Breast epithelium (tissue), 4 donors: ENCODE measurements at regions not wholly inside any gene's neighbourhood (a gene's known extent, or its start where the extent isn't known, plus 50 kb on each side); places are given as distances from the start of the nearest gene placed in this dataset.

Experiments used
- DNase-seq, 2 donors: peaks; one replicate each; pipeline ENCODE4 v3.0.0-alpha.2; 2019; ENCODE audit warnings: low spot score in 2 of 2
- H3K27ac ChIP-seq, 2 donors: fragments of 200-600 bp; sonication (generic) in 1 of 2; one replicate each; pipeline ENCODE4 v1.5.1; 2016 to 2019; ENCODE audit warnings: mild to moderate bottlenecking in 1 of 2
- H3K27me3 ChIP-seq, 2 donors: fragments of 200-600 bp; sonication (generic) in 1 of 2; one replicate each; pipeline versions ENCODE4 v1.5.1 to v1.6.0; 2017 to 2019; ENCODE audit warnings: control low read depth in 1 of 2, mild to moderate bottlenecking in 1 of 2
- H3K36me3 ChIP-seq: fragments of 200-600 bp; one replicate; pipeline ENCODE4 v1.5.1; 2019
- H3K4me1 ChIP-seq, 2 donors: fragments of 200-600 bp; sonication (generic); one replicate each; pipeline ENCODE4 v1.5.1; 2016 to 2019; ENCODE audit warnings: control low read depth in 1 of 2
- H3K4me3 ChIP-seq, 3 donors: fragments of 200-600 bp; sonication (generic); 1 replicate in 2 of 3; 2 replicates in 1 of 3; pipeline ENCODE4 v1.5.1; 2016 to 2019; ENCODE audit warnings: mild to moderate bottlenecking in 3 of 3, moderate library complexity in 2 of 3
- H3K9me3 ChIP-seq, 2 donors: fragments of 200-600 bp; sonication (generic) in 1 of 2; one replicate each; pipeline ENCODE4 v1.5.1; 2016 to 2019; ENCODE audit warnings: control low read depth in 1 of 2
- CTCF ChIP-seq, 3 donors: fragments of 450-650 bp; IDR thresholded peaks; one replicate each; pipeline ENCODE4 v1.5.1; 2016 to 2017; ENCODE audit warnings: antibody characterized with exemption in 3 of 3, mild to moderate bottlenecking in 3 of 3, moderate library complexity in 3 of 3
- POLR2A ChIP-seq: fragments of 450-650 bp; IDR thresholded peaks from one replicate; pipeline ENCODE4 v1.6.1; 2016; ENCODE audit warnings: antibody characterized with exemption, mild to moderate bottlenecking, moderate library complexity
- POLR2AphosphoS5 ChIP-seq, 3 donors: sonication (generic); formaldehyde crosslinking; IDR thresholded peaks; one replicate each; pipeline ENCODE4 v1.6.1; 2017; ENCODE audit warnings: antibody characterized with exemption in 3 of 3
- intact Hi-C: fragments of 100-400 bp; cut with DNase I; formaldehyde crosslinking; loops from one replicate; pipeline ENCODE4 v1.15.1; 2023; ENCODE audit warnings: low total_unique reads

GRCh38 chr15:91535856-91536500 is 317.5 kb upstream of the SLCO3A1 start:
- Histone ChIP-seq H3K4me3 (no peak overlapping the region), H3K27me3 (no peaks in the 10 kb centered on the region), H3K4me1 (no peaks in the 10 kb centered on the region), H3K27ac (no peak overlapping the region), H3K9me3 (no peaks in the 10 kb centered on the region), H3K36me3 (no peaks in the 10 kb centered on the region)
- DNase-seq: no peak
- intact Hi-C loops: no loop called here
- TF ChIP-seq POLR2AphosphoS5 (IDR thresholded peaks at IDR 0.05): no peak
- no peak for TF ChIP-seq POLR2A
- no peak for TF ChIP-seq CTCF (IDR thresholded peaks at IDR 0.05)

GRCh38 chr15:91537856-91538255 is 315.7 kb upstream of the SLCO3A1 start:
- intact Hi-C loops: no loop called here
- Histone ChIP-seq H3K4me1 (no peaks in the 10 kb centered on the region), H3K9me3 (no peaks in the 10 kb centered on the region), H3K27me3 (no peaks in the 10 kb centered on the region), H3K27ac (no peak overlapping the region), H3K4me3 (no peak overlapping the region), H3K36me3 (no peaks in the 10 kb centered on the region)
- no peak for DNase-seq
- TF ChIP-seq POLR2AphosphoS5 (IDR thresholded peaks at IDR 0.05): no peak
- TF ChIP-seq CTCF (IDR thresholded peaks at IDR 0.05): no peak

- no peak overlapping the region for H3K4me3 ChIP-seq
- intact Hi-C loops: no loop called here
Observed at GRCh38 chr15:91538782-91539181, 314.7 kb upstream of the SLCO3A1 start.

GRCh38 chr15:91541286-91541685 is 312.2 kb upstream of the SLCO3A1 start:
- intact Hi-C loops: no loop called here
- Histone ChIP-seq H3K4me3 (no peak overlapping the region), H3K36me3 (no peaks in the 10 kb centered on the region), H3K27ac (no peak overlapping the region), H3K4me1 (no peaks in the 10 kb centered on the region), H3K9me3 (no peaks in the 10 kb centered on the region), H3K27me3 (no peaks in the 10 kb centered on the region)
- TF ChIP-seq POLR2A (no peak), POLR2AphosphoS5 (IDR thresholded peaks at IDR 0.05) (no peak), CTCF (IDR thresholded peaks at IDR 0.05) (no peak)
- DNase-seq: no peak

More at GRCh38 chr15:91538782-91539181, 314.7 kb upstream of the SLCO3A1 start:
- H3K9me3 ChIP-seq: no peaks in the 10 kb centered on the region
- no peak for TF ChIP-seq POLR2A
- no peak for TF ChIP-seq POLR2AphosphoS5 (IDR thresholded peaks at IDR 0.05)
- no peaks in the 10 kb centered on the region for H3K36me3 ChIP-seq
- H3K27ac ChIP-seq: no peak overlapping the region
- no peaks in the 10 kb centered on the region for H3K27me3 ChIP-seq
- no peaks in the 10 kb centered on the region for H3K4me1 ChIP-seq
- no peak for DNase-seq

- Histone ChIP-seq H3K9me3 (no peaks in the 10 kb centered on the region), H3K4me1 (no peaks in the 10 kb centered on the region), H3K4me3 (no peak overlapping the region), H3K27me3 (no peaks in the 10 kb centered on the region), H3K36me3 (no peaks in the 10 kb centered on the region), H3K27ac (no peak overlapping the region)
- DNase-seq: no peak
- intact Hi-C loops: no loop called here
- TF ChIP-seq POLR2AphosphoS5 (IDR thresholded peaks at IDR 0.05): no peak
- TF ChIP-seq CTCF (IDR thresholded peaks at IDR 0.05): no peak
- no peak for TF ChIP-seq POLR2A
Observed at GRCh38 chr15:91542226-91542625, 311.3 kb upstream of the SLCO3A1 start.

GRCh38 chr15:91547356-91547755 is 306.2 kb upstream of the SLCO3A1 start:
- Histone ChIP-seq H3K27me3 (no peaks in the 10 kb centered on the region), H3K4me1 (no peaks in the 10 kb centered on the region), H3K4me3 (no peak overlapping the region), H3K36me3 (no peaks in the 10 kb centered on the region), H3K9me3 (no peaks in the 10 kb centered on the region), H3K27ac (no peak overlapping the region)
- TF ChIP-seq CTCF (IDR thresholded peaks at IDR 0.05) (no peak), POLR2AphosphoS5 (IDR thresholded peaks at IDR 0.05) (no peak), POLR2A (no peak)
- intact Hi-C loops: no loop called here
- no peak for DNase-seq
